Heart right ventricle (tissue), 16 donors: ENCODE measurements at regions not wholly inside any gene's neighbourhood (a gene's known extent, or its start where the extent isn't known, plus 50 kb on each side); places are given as distances from the start of the nearest gene placed in this dataset.

ENCODE experiments used
- ATAC-seq, 8 donors: fragments of 200-7000 bp; cut with Tn5 transposase; one replicate each; pipeline ENCODE4 v1.9.1; 2020; ENCODE audit warnings: mild to moderate bottlenecking in 8 of 8, moderate library complexity in 8 of 8, moderate number of reproducible peaks in 1 of 8
- DNase-seq, 2 donors: peaks; one replicate each; pipeline ENCODE4 v3.0.0-alpha.2; 2020
- H3K27ac ChIP-seq, 10 donors: fragments of 200-600 bp; sonication (generic) in 2 of 10; one replicate each; pipeline versions ENCODE4 v1.5.0 to v1.8.0; 2020 to 2022; ENCODE audit warnings: mild to moderate bottlenecking in 3 of 10
- H3K27me3 ChIP-seq, 7 donors: fragments of 200-600 bp; one replicate each; pipeline ENCODE4 v1.8.0; 2021 to 2022; ENCODE audit warnings: mild to moderate bottlenecking in 2 of 7
- H3K36me3 ChIP-seq, 9 donors: fragments of 200-600 bp; sonication (generic) in 1 of 9; one replicate each; pipeline versions ENCODE4 v1.5.0 to v1.8.0; 2020 to 2022; ENCODE audit warnings: mild to moderate bottlenecking in 2 of 9
- H3K4me1 ChIP-seq, 9 donors: fragments of 200-600 bp; sonication (generic) in 1 of 9; one replicate each; pipeline versions ENCODE4 v1.5.0 to v1.8.0; 2020 to 2022; ENCODE audit warnings: mild to moderate bottlenecking in 4 of 9
- H3K4me3 ChIP-seq, 10 donors: fragments of 200-600 bp; sonication (generic) in 2 of 10; one replicate each; pipeline versions ENCODE4 v1.5.0 to v1.8.0; 2020 to 2022; ENCODE audit warnings: mild to moderate bottlenecking in 7 of 10, moderate library complexity in 2 of 10
- H3K9me3 ChIP-seq, 11 donors: fragments of 200-600 bp in 10 of 11; sonication (generic) in 2 of 11; one replicate each; pipeline versions ENCODE4 v1.5.0 to v1.8.0; 2013 to 2022; ENCODE audit warnings: mild to moderate bottlenecking in 2 of 11, control low read depth in 1 of 11, moderate library complexity in 1 of 11
- WGBS, 2 donors: extraction: QIAGEN DNeasy Blood & Tissue Kit; methylation state at CpG; one replicate each; pipeline ENCODE4 v1.1.7; 2013; ENCODE audit warnings: inconsistent platforms in 1 of 2; 5-methylcytosine and 5-hydroxymethylcytosine counted together
- intact Hi-C, 10 donors: fragments of 100-400 bp; cut with DNase I; formaldehyde crosslinking; loops; one replicate each; pipeline versions ENCODE4 v1.11.1 to v1.14.2; 2022
- TF ChIP-seq, protein P1 (sequence below), 9 donors: fragments of 200-600 bp; sonication (generic) in 2 of 9; IDR thresholded peaks; one replicate each; pipeline versions ENCODE4 v1.5.0 to v1.8.0; 2021 to 2022; ENCODE audit warnings: antibody characterized with exemption in 9 of 9, mild to moderate bottlenecking in 5 of 9, moderate library complexity in 1 of 9
- donor health status: Arrhythmogenic right ventricular cardiomyopathy.
- donor health status: ischemic (EF 13 %, LVEDD 7.1; RV severe dilation, severe dysfunction).
- donor health status: healthy with polysubstance abuse.
- donor health status: DM: no; HTN: yes; CAD: no.
- donor health status: DM: no; HTN: no; CAD: no.
- donor health status: ischemic (EF 25% LVEDD 6.9; RV normal size, moderate dysfunction).
- donor health status: ischemic (EF 25% LVEDD 5.7; RV mildly dilated, moderate dysfunction).
- donor health status: healthy.
- donor health status: DM: yes; HTN: yes; CAD: no.
- donor health status: Ischemic cardiomyopathy.
- donor health status: ischemic (EF 35%, LVEDD 5.7; RV mildly dilated, moderate dysfunction).
- donor health status: nonischemic (EF 11% LVEDD 7.7; RV severe dilation, severe dysfunction).
- donor health status: DM: yes; HTN: yes; CAD: no.
- donor health status: PGD.
- donor health status: ischemic (EF 29% LVEDD 5.4; RV normal size, mild dysfunction).
- donor health status: nonischemic (EF 23%, LVEDD 6.1; RV moderate dilation, normal function).

DNA sequence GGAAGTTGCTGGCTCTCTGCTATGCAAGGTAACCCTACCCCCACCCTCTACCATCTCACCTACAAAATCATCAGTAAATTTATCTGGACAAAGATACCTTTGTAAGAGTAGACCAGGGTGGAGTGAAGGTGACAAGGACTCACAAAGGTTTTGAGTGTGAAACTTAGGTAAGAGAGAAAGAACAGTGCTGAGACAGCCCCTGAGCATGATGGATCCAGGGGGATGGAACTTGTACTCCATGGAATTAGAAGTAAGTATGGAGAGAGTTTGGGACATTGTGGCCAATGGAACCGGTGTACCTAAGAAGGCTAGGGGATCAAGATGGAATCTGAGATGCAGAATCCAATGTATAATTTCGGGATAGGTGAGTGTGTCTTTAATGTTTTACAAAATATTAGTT, 153.0 kb upstream of the NSMCE3 start:
- TF ChIP-seq, protein P1, sequence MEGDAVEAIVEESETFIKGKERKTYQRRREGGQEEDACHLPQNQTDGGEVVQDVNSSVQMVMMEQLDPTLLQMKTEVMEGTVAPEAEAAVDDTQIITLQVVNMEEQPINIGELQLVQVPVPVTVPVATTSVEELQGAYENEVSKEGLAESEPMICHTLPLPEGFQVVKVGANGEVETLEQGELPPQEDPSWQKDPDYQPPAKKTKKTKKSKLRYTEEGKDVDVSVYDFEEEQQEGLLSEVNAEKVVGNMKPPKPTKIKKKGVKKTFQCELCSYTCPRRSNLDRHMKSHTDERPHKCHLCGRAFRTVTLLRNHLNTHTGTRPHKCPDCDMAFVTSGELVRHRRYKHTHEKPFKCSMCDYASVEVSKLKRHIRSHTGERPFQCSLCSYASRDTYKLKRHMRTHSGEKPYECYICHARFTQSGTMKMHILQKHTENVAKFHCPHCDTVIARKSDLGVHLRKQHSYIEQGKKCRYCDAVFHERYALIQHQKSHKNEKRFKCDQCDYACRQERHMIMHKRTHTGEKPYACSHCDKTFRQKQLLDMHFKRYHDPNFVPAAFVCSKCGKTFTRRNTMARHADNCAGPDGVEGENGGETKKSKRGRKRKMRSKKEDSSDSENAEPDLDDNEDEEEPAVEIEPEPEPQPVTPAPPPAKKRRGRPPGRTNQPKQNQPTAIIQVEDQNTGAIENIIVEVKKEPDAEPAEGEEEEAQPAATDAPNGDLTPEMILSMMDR (IDR thresholded peaks at IDR 0.05) = no peak
- Histone ChIP-seq H3K4me3 (no peak overlapping the region), H3K27me3 (peaks cover 0 to 4% (median 0%) of the 10 kb centered on the region in 7 donors), H3K9me3 (peaks cover 0 to 6% (median 0%) of the 10 kb centered on the region in 11 donors), H3K27ac (no peak overlapping the region), H3K36me3 (no peaks in the 10 kb centered on the region), H3K4me1 (no peaks in the 10 kb centered on the region)
- DNase-seq (no peak), ATAC-seq (no peak)
- WGBS, 2 donors = 95 to 97% methylated on average over 2 of the region's 2 CpGs
- intact Hi-C loops = no loop called here

- no peak overlapping the region for H3K4me3 ChIP-seq
- ATAC-seq = no peak
- H3K27ac ChIP-seq = no peak overlapping the region
- H3K27me3 ChIP-seq = no peaks in the 10 kb centered on the region
- TF ChIP-seq, protein P1 (IDR thresholded peaks at IDR 0.05) = no peak
- peaks cover 0 to 5% (median 0%) of the 10 kb centered on the region in 11 donors for H3K9me3 ChIP-seq
- DNase-seq = no peak
- intact Hi-C loops = no loop called here
- 60 to 68% methylated on average over 2 of the region's 2 CpGs for WGBS, 2 donors
- no peaks in the 10 kb centered on the region for H3K36me3 ChIP-seq
- H3K4me1 ChIP-seq = no peaks in the 10 kb centered on the region
Observed at GRCh38 chr15:29420188-29420587, 150.6 kb upstream of the NSMCE3 start.

DNA sequence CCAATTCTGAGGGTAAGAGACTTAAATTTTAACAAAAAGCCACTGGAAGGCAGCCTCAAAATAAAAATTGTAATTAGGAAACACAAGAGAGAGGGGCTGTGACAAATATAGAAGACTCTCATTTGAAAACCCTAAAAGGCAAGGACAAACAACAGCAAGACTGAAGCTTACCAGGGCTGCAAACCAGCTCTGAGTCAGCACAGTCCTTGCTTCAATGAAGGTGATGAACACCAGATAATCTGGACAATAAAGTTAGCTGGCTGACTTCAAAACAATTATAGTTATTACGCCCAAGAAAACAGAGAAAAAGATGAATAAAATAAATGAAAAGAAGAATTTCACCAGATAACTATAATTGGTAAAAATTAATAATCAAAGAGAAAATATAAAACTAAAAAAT, 149.3 kb upstream of the NSMCE3 start:
- DNase-seq = no peak
- 86 to 90% methylated on average over 1 of the region's 1 CpG for WGBS, 2 donors
- no peaks in the 10 kb centered on the region for H3K36me3 ChIP-seq
- peaks cover 0 to 1% (median 0%) of the 10 kb centered on the region in 11 donors for H3K9me3 ChIP-seq
- H3K27ac ChIP-seq = no peak overlapping the region
- no peaks in the 10 kb centered on the region for H3K27me3 ChIP-seq
- TF ChIP-seq, protein P1 (IDR thresholded peaks at IDR 0.05) = no peak
- no peak for ATAC-seq
- no peaks in the 10 kb centered on the region for H3K4me1 ChIP-seq
- intact Hi-C loops = no loop called here
- H3K4me3 ChIP-seq = no peak overlapping the region

GRCh38 chr15:29418178-29418577, 148.6 kb upstream of the NSMCE3 start:
- intact Hi-C loops = no loop called here
- H3K27ac ChIP-seq = no peak overlapping the region

More at GRCh38 chr15:29418178-29418577, 148.6 kb upstream of the NSMCE3 start:
- DNase-seq = no peak
- Histone ChIP-seq H3K4me3 (no peak overlapping the region), H3K9me3 (no peaks in the 10 kb centered on the region), H3K36me3 (no peaks in the 10 kb centered on the region), H3K27me3 (peaks cover 0 to 5% (median 0%) of the 10 kb centered on the region in 7 donors), H3K4me1 (no peaks in the 10 kb centered on the region)
- TF ChIP-seq, protein P1 (IDR thresholded peaks at IDR 0.05) = no peak
- no peak for ATAC-seq
- WGBS, 2 donors = 79 to 87% methylated on average over 4 of the region's 4 CpGs
